ENCODE measurements at regions not wholly inside any gene's neighbourhood (a gene's known extent, or its start where the extent isn't known, plus 50 kb on each side); places are given as distances from the start of the nearest gene placed in this dataset.

DNA sequence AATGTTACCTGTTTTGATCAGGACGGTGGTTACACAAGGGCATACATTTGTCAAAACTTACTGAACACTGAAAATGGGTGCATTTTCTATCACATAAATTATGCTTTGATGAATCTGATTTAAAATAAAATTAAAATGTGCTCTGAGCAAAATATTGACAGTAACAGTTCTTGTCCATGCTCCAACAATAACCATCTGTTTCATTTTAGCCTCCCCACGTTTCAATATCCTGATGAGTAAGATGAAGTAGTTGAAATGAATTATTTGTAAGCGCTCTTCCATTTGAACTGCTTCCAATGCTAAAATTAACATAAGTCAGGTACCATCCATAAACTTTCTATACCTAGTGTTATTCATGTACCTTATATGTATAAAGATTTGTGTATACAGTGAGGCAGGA lies 365.4 kb downstream of the LTN1 start:
- TF ChIP-seq, protein P1, sequence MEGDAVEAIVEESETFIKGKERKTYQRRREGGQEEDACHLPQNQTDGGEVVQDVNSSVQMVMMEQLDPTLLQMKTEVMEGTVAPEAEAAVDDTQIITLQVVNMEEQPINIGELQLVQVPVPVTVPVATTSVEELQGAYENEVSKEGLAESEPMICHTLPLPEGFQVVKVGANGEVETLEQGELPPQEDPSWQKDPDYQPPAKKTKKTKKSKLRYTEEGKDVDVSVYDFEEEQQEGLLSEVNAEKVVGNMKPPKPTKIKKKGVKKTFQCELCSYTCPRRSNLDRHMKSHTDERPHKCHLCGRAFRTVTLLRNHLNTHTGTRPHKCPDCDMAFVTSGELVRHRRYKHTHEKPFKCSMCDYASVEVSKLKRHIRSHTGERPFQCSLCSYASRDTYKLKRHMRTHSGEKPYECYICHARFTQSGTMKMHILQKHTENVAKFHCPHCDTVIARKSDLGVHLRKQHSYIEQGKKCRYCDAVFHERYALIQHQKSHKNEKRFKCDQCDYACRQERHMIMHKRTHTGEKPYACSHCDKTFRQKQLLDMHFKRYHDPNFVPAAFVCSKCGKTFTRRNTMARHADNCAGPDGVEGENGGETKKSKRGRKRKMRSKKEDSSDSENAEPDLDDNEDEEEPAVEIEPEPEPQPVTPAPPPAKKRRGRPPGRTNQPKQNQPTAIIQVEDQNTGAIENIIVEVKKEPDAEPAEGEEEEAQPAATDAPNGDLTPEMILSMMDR (IDR thresholded peaks at IDR 0.05; ENCODE audit: insufficient read depth, low read length, poor library complexity, severe bottlenecking): no peak
- TF ChIP-seq EZH2phosphoT487 (conservative IDR thresholded peaks at IDR 0.05; ENCODE audit: low read length): no peak
